ENCODE measurements at regions not wholly inside any gene's neighbourhood (a gene's known extent, or its start where the extent isn't known, plus 50 kb on each side); places are given as distances from the start of the nearest gene placed in this dataset.

GRCh38 chr4:52256522-52256921, 205.4 kb downstream of the SPATA18 start:
- Histone ChIP-seq H3K79me1 (replicated peaks; ENCODE audit: low read length, poor library complexity, severe bottlenecking) (no peaks in the 10 kb centered on the region), H3K27me3 (ENCODE audit: control insufficient read depth in 1 of 2, insufficient read depth in 1 of 2, low read length in 2 of 2) (no peaks in the 10 kb centered on the region), H2BK12ac (ENCODE audit: low read length in 2 of 2) (no peak overlapping the region), H3K4me3 (ENCODE audit: insufficient read depth in 1 of 2, low read depth in 1 of 2, low read length in 2 of 2) (no peak overlapping the region), H3K27ac (ENCODE audit: low read length, poor library complexity, severe bottlenecking) (no peak overlapping the region), H2BK120ac (ENCODE audit: low read depth, low read length) (no peak overlapping the region), H2BK5ac (ENCODE audit: low read depth, low read length, poor library complexity, severe bottlenecking) (no peak overlapping the region), H2AK5ac (ENCODE audit: low read length, severe bottlenecking) (no peak overlapping the region), H3K4me1 (ENCODE audit: control insufficient read depth, insufficient read depth, low read depth, low read length) (no peaks in the 10 kb centered on the region), H2BK15ac (ENCODE audit: low read depth, poor library complexity, severe bottlenecking) (no peak overlapping the region), H4K8ac (ENCODE audit: low read length) (no peak overlapping the region), H3K36me3 (ENCODE audit: control insufficient read depth in 1 of 2, insufficient read depth in 2 of 2, low read depth in 1 of 2, low read length in 2 of 2) (no peaks in the 10 kb centered on the region), H4K91ac (ENCODE audit: low read length) (no peak overlapping the region), H3K14ac (ENCODE audit: low read length in 2 of 2) (no peak overlapping the region), H3K4me2 (ENCODE audit: low read length, poor library complexity, severe bottlenecking) (no peak overlapping the region), H3K18ac (ENCODE audit: low read depth in 1 of 2, low read length in 2 of 2) (no peak overlapping the region), H3K9ac (ENCODE audit: low read length) (no peak overlapping the region), H3K9me3 (ENCODE audit: control insufficient read depth, low read length) (peaks cover 27% of the 10 kb centered on the region), H3K23ac (ENCODE audit: low read length in 2 of 2) (no peak overlapping the region), H3K4ac (ENCODE audit: low read depth in 1 of 2, low read length in 2 of 2) (no peak overlapping the region), H2AFZ (ENCODE audit: low read depth, low read length) (no peak overlapping the region)
- no CpG with 5 or more reads among the region's 2 CpGs for WGBS
- no peak for DNase-seq

GRCh38 chr4:52259978-52260377, 208.9 kb downstream of the SPATA18 start:
- Histone ChIP-seq H3K4me2 (ENCODE audit: low read length, poor library complexity, severe bottlenecking) (no peak overlapping the region), H3K18ac (ENCODE audit: low read depth in 1 of 2, low read length in 2 of 2) (no peak overlapping the region), H3K23ac (ENCODE audit: low read length in 2 of 2) (no peak overlapping the region), H2AFZ (ENCODE audit: low read depth, low read length) (no peak overlapping the region), H2AK5ac (ENCODE audit: low read length, severe bottlenecking) (no peak overlapping the region), H4K91ac (ENCODE audit: low read length) (no peak overlapping the region), H2BK12ac (ENCODE audit: low read length in 2 of 2) (no peak overlapping the region), H2BK15ac (ENCODE audit: low read depth, poor library complexity, severe bottlenecking) (no peak overlapping the region), H4K8ac (ENCODE audit: low read length) (no peak overlapping the region), H2BK120ac (ENCODE audit: low read depth, low read length) (no peak overlapping the region), H3K4ac (ENCODE audit: low read depth in 1 of 2, low read length in 2 of 2) (no peak overlapping the region), H3K14ac (ENCODE audit: low read length in 2 of 2) (no peak overlapping the region), H3K4me3 (ENCODE audit: insufficient read depth in 1 of 2, low read depth in 1 of 2, low read length in 2 of 2) (no peak overlapping the region), H3K79me1 (replicated peaks; ENCODE audit: low read length, poor library complexity, severe bottlenecking) (no peaks in the 10 kb centered on the region), H3K9ac (ENCODE audit: low read length) (no peak overlapping the region), H3K4me1 (ENCODE audit: control insufficient read depth, insufficient read depth, low read depth, low read length) (no peaks in the 10 kb centered on the region), H2BK5ac (ENCODE audit: low read depth, low read length, poor library complexity, severe bottlenecking) (no peak overlapping the region), H3K9me3 (ENCODE audit: control insufficient read depth, low read length) (no peaks in the 10 kb centered on the region), H3K36me3 (ENCODE audit: control insufficient read depth in 1 of 2, insufficient read depth in 2 of 2, low read depth in 1 of 2, low read length in 2 of 2) (no peaks in the 10 kb centered on the region), H3K27me3 (ENCODE audit: control insufficient read depth in 1 of 2, insufficient read depth in 1 of 2, low read length in 2 of 2) (no peaks in the 10 kb centered on the region), H3K27ac (ENCODE audit: low read length, poor library complexity, severe bottlenecking) (no peak overlapping the region)
- WGBS, result 59% methylated on average over 3 of the region's 3 CpGs
- no peak for DNase-seq

- Histone ChIP-seq H3K23ac (ENCODE audit: low read length in 2 of 2) (no peak overlapping the region), H4K8ac (ENCODE audit: low read length) (no peak overlapping the region), H3K79me1 (replicated peaks; ENCODE audit: low read length, poor library complexity, severe bottlenecking) (no peaks in the 10 kb centered on the region), H3K36me3 (ENCODE audit: control insufficient read depth in 1 of 2, insufficient read depth in 2 of 2, low read depth in 1 of 2, low read length in 2 of 2) (no peaks in the 10 kb centered on the region), H3K18ac (ENCODE audit: low read depth in 1 of 2, low read length in 2 of 2) (no peak overlapping the region), H2BK5ac (ENCODE audit: low read depth, low read length, poor library complexity, severe bottlenecking) (no peak overlapping the region), H3K27me3 (ENCODE audit: control insufficient read depth in 1 of 2, insufficient read depth in 1 of 2, low read length in 2 of 2) (no peaks in the 10 kb centered on the region), H4K91ac (ENCODE audit: low read length) (no peak overlapping the region), H2BK15ac (ENCODE audit: low read depth, poor library complexity, severe bottlenecking) (no peak overlapping the region), H3K9me3 (ENCODE audit: control insufficient read depth, low read length) (no peaks in the 10 kb centered on the region), H3K4me3 (ENCODE audit: insufficient read depth in 1 of 2, low read depth in 1 of 2, low read length in 2 of 2) (no peak overlapping the region), H2BK120ac (ENCODE audit: low read depth, low read length) (no peak overlapping the region), H2BK12ac (ENCODE audit: low read length in 2 of 2) (no peak overlapping the region), H2AFZ (ENCODE audit: low read depth, low read length) (no peak overlapping the region), H3K4me1 (ENCODE audit: control insufficient read depth, insufficient read depth, low read depth, low read length) (no peaks in the 10 kb centered on the region), H3K14ac (ENCODE audit: low read length in 2 of 2) (no peak overlapping the region), H2AK5ac (ENCODE audit: low read length, severe bottlenecking) (no peak overlapping the region), H3K4me2 (ENCODE audit: low read length, poor library complexity, severe bottlenecking) (no peak overlapping the region), H3K9ac (ENCODE audit: low read length) (peak overlapping the region; percentile 4), H3K27ac (ENCODE audit: low read length, poor library complexity, severe bottlenecking) (no peak overlapping the region), H3K4ac (ENCODE audit: low read depth in 1 of 2, low read length in 2 of 2) (no peak overlapping the region)
- 58% methylated on average over 6 of the region's 6 CpGs for WGBS
- DNase-seq, result no peak
Measured at GRCh38 chr4:52260514-52261210, 209.6 kb downstream of the SPATA18 start.

- Histone ChIP-seq H4K91ac (ENCODE audit: low read length) (no peak overlapping the region), H2BK5ac (ENCODE audit: low read depth, low read length, poor library complexity, severe bottlenecking) (no peak overlapping the region), H3K4ac (ENCODE audit: low read depth in 1 of 2, low read length in 2 of 2) (no peak overlapping the region), H2BK12ac (ENCODE audit: low read length in 2 of 2) (no peak overlapping the region), H3K27me3 (ENCODE audit: control insufficient read depth in 1 of 2, insufficient read depth in 1 of 2, low read length in 2 of 2) (no peaks in the 10 kb centered on the region), H3K9me3 (ENCODE audit: control insufficient read depth, low read length) (no peaks in the 10 kb centered on the region), H3K79me1 (replicated peaks; ENCODE audit: low read length, poor library complexity, severe bottlenecking) (no peaks in the 10 kb centered on the region), H3K14ac (ENCODE audit: low read length in 2 of 2) (no peak overlapping the region), H3K9ac (ENCODE audit: low read length) (no peak overlapping the region), H2BK15ac (ENCODE audit: low read depth, poor library complexity, severe bottlenecking) (no peak overlapping the region), H3K36me3 (ENCODE audit: control insufficient read depth in 1 of 2, insufficient read depth in 2 of 2, low read depth in 1 of 2, low read length in 2 of 2) (no peaks in the 10 kb centered on the region), H4K8ac (ENCODE audit: low read length) (no peak overlapping the region), H2AFZ (ENCODE audit: low read depth, low read length) (no peak overlapping the region), H3K27ac (ENCODE audit: low read length, poor library complexity, severe bottlenecking) (no peak overlapping the region), H3K18ac (ENCODE audit: low read depth in 1 of 2, low read length in 2 of 2) (no peak overlapping the region), H2BK120ac (ENCODE audit: low read depth, low read length) (no peak overlapping the region), H3K4me1 (ENCODE audit: control insufficient read depth, insufficient read depth, low read depth, low read length) (no peaks in the 10 kb centered on the region), H2AK5ac (ENCODE audit: low read length, severe bottlenecking) (no peak overlapping the region), H3K4me3 (ENCODE audit: insufficient read depth in 1 of 2, low read depth in 1 of 2, low read length in 2 of 2) (no peak overlapping the region), H3K23ac (ENCODE audit: low read length in 2 of 2) (no peak overlapping the region), H3K4me2 (ENCODE audit: low read length, poor library complexity, severe bottlenecking) (no peak overlapping the region)
- no peak for DNase-seq
Measured at GRCh38 chr4:52263607-52264006, 212.5 kb downstream of the SPATA18 start.

Data from mesenchymal stem cell (in vitro differentiated cells and primary cell).